Keratinocyte (primary cell): ENCODE measurements at regions not wholly inside any gene's neighbourhood (a gene's known extent, or its start where the extent isn't known, plus 50 kb on each side); places are given as distances from the start of the nearest gene placed in this dataset.

Experiments
- DNase-seq: peaks from one replicate; pipeline ENCODE4 v3.0.0-alpha.2; 2011; ENCODE audit warnings: low read depth, missing footprints, low spot score
- FAIRE-seq: peaks from 2 replicates; lab custom pipeline; 2011; peaks lifted over from hg19 to GRCh38; lab: Jason Lieb, UNC
- H2AFZ ChIP-seq: 2 replicates; pipeline ENCODE4 v1.6.0; 2012; ENCODE audit warnings: low read length, control low read depth, inconsistent platforms; ENCODE audit not compliant: control insufficient read depth
- H3K27ac ChIP-seq: 2 replicates; pipeline ENCODE4 v1.5.1; 2011; ENCODE audit warnings: low read length; ENCODE audit not compliant: control insufficient read depth, insufficient read depth
- H3K27me3 ChIP-seq: 3 replicates; pipeline ENCODE4 v1.6.0; 2011; ENCODE audit warnings: low read length; ENCODE audit not compliant: control insufficient read depth, insufficient read depth; ENCODE audit errors: extremely low read depth
- H3K36me3 ChIP-seq, 2 experiments: 2 replicates in 1 of 2; 3 replicates in 1 of 2; pipeline ENCODE4 v1.5.1; 2011; ENCODE audit warnings: low read length in 2 of 2, mild to moderate bottlenecking in 1 of 2; ENCODE audit not compliant: control insufficient read depth in 2 of 2, insufficient read depth in 2 of 2; ENCODE audit errors: extremely low read depth in 1 of 2
- H3K4me1 ChIP-seq: 3 replicates; pipeline ENCODE4 v1.5.1; 2011; ENCODE audit warnings: low read length; ENCODE audit not compliant: control insufficient read depth, insufficient read depth; ENCODE audit errors: extremely low read depth
- H3K4me2 ChIP-seq: 3 replicates; pipeline ENCODE4 v1.6.0; 2011; ENCODE audit warnings: low read depth, low read length; ENCODE audit not compliant: control insufficient read depth, insufficient read depth; ENCODE audit errors: extremely low read depth
- H3K4me3 ChIP-seq, 3 experiments: fragments of 200-600 bp in 1 of 3; sonication (generic) in 1 of 3; 2 replicates in 2 of 3; 3 replicates in 1 of 3; pipeline ENCODE4 v1.5.1; 2011 to 2016; ENCODE audit warnings: low read length in 3 of 3, mild to moderate bottlenecking in 3 of 3, control low read depth in 2 of 3, inconsistent platforms in 1 of 3, low read depth in 1 of 3, mixed read lengths in 1 of 3, mixed run types in 1 of 3, moderate library complexity in 1 of 3; ENCODE audit not compliant: control insufficient read depth in 2 of 3, insufficient read depth in 2 of 3; ENCODE audit errors: extremely low read depth in 1 of 3
- H3K79me2 ChIP-seq: 2 replicates; pipeline ENCODE4 v1.6.0; 2012; ENCODE audit warnings: low read length; ENCODE audit not compliant: control insufficient read depth, insufficient read depth
- H3K9ac ChIP-seq: 3 replicates; pipeline ENCODE4 v1.6.0; 2011; ENCODE audit warnings: low read length; ENCODE audit not compliant: control insufficient read depth, insufficient read depth; ENCODE audit errors: extremely low read depth
- H3K9me1 ChIP-seq: 3 replicates; pipeline ENCODE4 v1.6.0; 2011; ENCODE audit warnings: low read length; ENCODE audit not compliant: control insufficient read depth, insufficient read depth; ENCODE audit errors: extremely low read depth
- H3K9me3 ChIP-seq: 2 replicates; pipeline ENCODE4 v1.5.1; 2012; ENCODE audit warnings: low read depth, low read length; ENCODE audit not compliant: control insufficient read depth
- H4K20me1 ChIP-seq: 3 replicates; pipeline ENCODE4 v1.6.0; 2011; ENCODE audit warnings: low read length; ENCODE audit not compliant: control insufficient read depth, insufficient read depth; ENCODE audit errors: extremely low read depth
- EZH2 ChIP-seq: IDR thresholded peaks from one replicate; pipeline ENCODE4 v1.6.1; 2012; ENCODE audit warnings: inconsistent platforms, mild to moderate bottlenecking, low read length, moderate library complexity
- dilution Hi-C: fragments of 300-500 bp; cut with MboI; formaldehyde crosslinking; loops from one replicate; pipeline ENCODE4 v1.7.0; 2020; ENCODE audit warnings: low sequenced_read_pairs; ENCODE audit not compliant: extremely low pct_ligation_motif_present
- TF ChIP-seq, protein P1 (sequence below), 3 experiments: IDR thresholded peaks in 1 of 3; conservative IDR thresholded peaks in 1 of 3; optimal IDR thresholded peaks in 1 of 3; 2 replicates in 2 of 3; 3 replicates in 1 of 3; pipeline versions ENCODE3 to v1.5.1; 2011; ENCODE audit warnings: low read length in 3 of 3, mild to moderate bottlenecking in 3 of 3, moderate library complexity in 2 of 3, control low read depth in 1 of 3, inconsistent platforms in 1 of 3; ENCODE audit not compliant: insufficient read depth in 2 of 3; ENCODE audit errors: extremely low read depth in 1 of 3

DNA sequence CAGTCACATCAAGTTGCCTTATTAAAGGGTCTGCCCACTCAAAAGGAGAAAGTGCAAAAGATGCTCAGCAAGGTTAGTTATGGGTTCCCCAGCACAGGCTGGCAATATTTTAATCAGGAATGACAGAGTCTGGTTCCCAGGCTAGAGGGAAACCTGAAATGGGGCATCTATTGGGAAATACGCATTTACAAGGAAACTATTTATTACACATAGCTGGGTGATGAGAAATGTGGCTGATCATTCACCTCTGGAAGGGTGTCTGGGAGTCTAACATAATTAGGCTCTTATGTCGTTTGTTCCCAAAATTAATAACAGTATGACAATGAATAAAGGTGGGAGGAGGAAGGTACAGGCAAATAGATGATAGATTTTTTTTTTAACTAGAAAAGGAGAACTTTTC is 314.7 kb downstream of the ENC1 start:
- Histone ChIP-seq H3K4me1 (peaks cover 25% of the 10 kb centered on the region), H3K9me1 (no peaks in the 10 kb centered on the region), H3K79me2 (no peaks in the 10 kb centered on the region), H4K20me1 (no peaks in the 10 kb centered on the region), H3K4me2 (no peak overlapping the region), H2AFZ (no peak overlapping the region), H3K27me3 (no peaks in the 10 kb centered on the region), H3K27ac (no peak overlapping the region), H3K9me3 (no peaks in the 10 kb centered on the region), H3K36me3 (no peaks in the 10 kb centered on the region), H3K9ac (no peak overlapping the region), H3K4me3 (no peak overlapping the region)
- FAIRE-seq (peak; percentile 69), DNase-seq (no peak)
- TF ChIP-seq EZH2, result no peak
- TF ChIP-seq, protein P1, sequence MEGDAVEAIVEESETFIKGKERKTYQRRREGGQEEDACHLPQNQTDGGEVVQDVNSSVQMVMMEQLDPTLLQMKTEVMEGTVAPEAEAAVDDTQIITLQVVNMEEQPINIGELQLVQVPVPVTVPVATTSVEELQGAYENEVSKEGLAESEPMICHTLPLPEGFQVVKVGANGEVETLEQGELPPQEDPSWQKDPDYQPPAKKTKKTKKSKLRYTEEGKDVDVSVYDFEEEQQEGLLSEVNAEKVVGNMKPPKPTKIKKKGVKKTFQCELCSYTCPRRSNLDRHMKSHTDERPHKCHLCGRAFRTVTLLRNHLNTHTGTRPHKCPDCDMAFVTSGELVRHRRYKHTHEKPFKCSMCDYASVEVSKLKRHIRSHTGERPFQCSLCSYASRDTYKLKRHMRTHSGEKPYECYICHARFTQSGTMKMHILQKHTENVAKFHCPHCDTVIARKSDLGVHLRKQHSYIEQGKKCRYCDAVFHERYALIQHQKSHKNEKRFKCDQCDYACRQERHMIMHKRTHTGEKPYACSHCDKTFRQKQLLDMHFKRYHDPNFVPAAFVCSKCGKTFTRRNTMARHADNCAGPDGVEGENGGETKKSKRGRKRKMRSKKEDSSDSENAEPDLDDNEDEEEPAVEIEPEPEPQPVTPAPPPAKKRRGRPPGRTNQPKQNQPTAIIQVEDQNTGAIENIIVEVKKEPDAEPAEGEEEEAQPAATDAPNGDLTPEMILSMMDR (optimal IDR thresholded peaks at IDR 0.05 in 1 of 3, IDR thresholded peaks at IDR 0.05 in 1 of 3, conservative IDR thresholded peaks at IDR 0.05 in 1 of 3; ENCODE audit: extremely low read depth in 1 of 3, insufficient read depth in 2 of 3, low read length in 3 of 3), result no peak
- dilution Hi-C loops, result no loop called here

DNA sequence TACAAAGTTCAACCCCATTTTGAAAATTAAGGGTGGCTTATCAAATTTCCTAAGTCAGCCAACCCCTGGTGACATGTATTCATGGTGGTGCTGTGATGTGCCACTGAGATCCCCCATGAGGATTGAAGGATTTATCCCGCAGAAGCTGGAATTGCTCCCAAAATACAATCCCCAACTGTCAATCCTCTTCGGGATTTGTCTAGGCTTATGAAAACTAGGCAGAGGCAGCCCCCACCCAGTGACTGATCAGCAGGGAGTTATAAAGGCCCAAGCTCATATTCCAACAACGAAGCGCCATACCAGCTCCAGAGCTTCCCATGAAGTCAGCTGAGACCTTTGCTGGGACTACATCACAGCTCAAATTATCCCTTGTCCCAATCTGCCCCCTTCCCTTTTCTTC is 316.0 kb downstream of the ENC1 start:
- no peak overlapping the region for H3K27ac ChIP-seq
- dilution Hi-C loops, result no loop called here
- H3K27me3 ChIP-seq, result no peaks in the 10 kb centered on the region
- FAIRE-seq (no peak), DNase-seq (no peak)
- no peak overlapping the region for H2AFZ ChIP-seq
- no peak for TF ChIP-seq EZH2
- TF ChIP-seq, protein P1 (optimal IDR thresholded peaks at IDR 0.05 in 1 of 3, IDR thresholded peaks at IDR 0.05 in 1 of 3, conservative IDR thresholded peaks at IDR 0.05 in 1 of 3; ENCODE audit: extremely low read depth in 1 of 3, insufficient read depth in 2 of 3, low read length in 3 of 3), result no peak
- no peak overlapping the region for H3K4me3 ChIP-seq
- H3K9me1 ChIP-seq, result no peaks in the 10 kb centered on the region
- no peaks in the 10 kb centered on the region for H3K79me2 ChIP-seq
- no peak overlapping the region for H3K9ac ChIP-seq
- no peaks in the 10 kb centered on the region for H3K36me3 ChIP-seq
- no peaks in the 10 kb centered on the region for H4K20me1 ChIP-seq
- H3K9me3 ChIP-seq, result no peaks in the 10 kb centered on the region
- peaks cover 37% of the 10 kb centered on the region for H3K4me1 ChIP-seq
- H3K4me2 ChIP-seq, result no peak overlapping the region
